ENCODE measurements at regions not wholly inside any gene's neighbourhood (a gene's known extent, or its start where the extent isn't known, plus 50 kb on each side); places are given as distances from the start of the nearest gene placed in this dataset.

GRCh38 chr6:81802356-81802755 is 49.9 kb upstream of the TENT5A start:
- no peak for TF ChIP-seq CTCF (IDR thresholded peaks at IDR 0.05)
- no peak for TF ChIP-seq POLR2A (IDR thresholded peaks at IDR 0.05)
